ENCODE measurements at regions not wholly inside any gene's neighbourhood (a gene's known extent, or its start where the extent isn't known, plus 50 kb on each side); places are given as distances from the start of the nearest gene placed in this dataset.
"Not testable (repeated sequence)": the region's sequence is repeated elsewhere in the genome, so short reads cannot be mapped to it uniquely, and the experiment has no call there.

GRCh38 chr16:88192601-88193000 is 190.2 kb upstream of the ZNF469 start:
- H4K20me1 ChIP-seq = no peaks in the 10 kb centered on the region
- no peak for TF ChIP-seq Cebpa-rat (IDR thresholded peaks at IDR 0.05)
- peaks cover 23% of the 10 kb centered on the region for H3K4me1 ChIP-seq
- H3K4me3 ChIP-seq = no peak overlapping the region
- H3K9ac ChIP-seq = no peak overlapping the region
- no peak overlapping the region for H3K27ac ChIP-seq
- H3K9me3 ChIP-seq = 0 out of 2 replicates have a peak, but pooled peaks cover 6% of the 10 kb centered on the region
- no peak overlapping the region for H3K4me2 ChIP-seq
- H3K27me3 ChIP-seq = no peaks in the 10 kb centered on the region
- H3K36me3 ChIP-seq = no peaks in the 10 kb centered on the region

GRCh38 chr16:88193706-88194396 is 188.9 kb upstream of the ZNF469 start:
- H4K20me1 ChIP-seq, H3K36me3 ChIP-seq, H3K4me3 ChIP-seq, H3K9ac ChIP-seq, H3K27ac ChIP-seq, H3K27me3 ChIP-seq, H3K9me3 ChIP-seq: not testable (repeated sequence)
- H3K4me1 ChIP-seq = peaks cover 30% of the 10 kb centered on the region
- H3K4me2 ChIP-seq = peak overlapping the region; percentile 55; the same call in 1 of the 2 replicates

GRCh38 chr16:88194397-88195268 is 188.1 kb upstream of the ZNF469 start:
- Histone ChIP-seq H3K9ac (no peak overlapping the region), H3K9me3 (no peaks in the 10 kb centered on the region), H3K27me3 (no peaks in the 10 kb centered on the region), H3K4me3 (no peak overlapping the region), H3K4me2 (peak overlapping the region; percentile 55), H4K20me1 (no peaks in the 10 kb centered on the region), H3K4me1 (peaks cover 30% of the 10 kb centered on the region), H3K27ac (no peak overlapping the region), H3K36me3 (no peaks in the 10 kb centered on the region)
- no peak for TF ChIP-seq Cebpa-rat (IDR thresholded peaks at IDR 0.05)

DNA sequence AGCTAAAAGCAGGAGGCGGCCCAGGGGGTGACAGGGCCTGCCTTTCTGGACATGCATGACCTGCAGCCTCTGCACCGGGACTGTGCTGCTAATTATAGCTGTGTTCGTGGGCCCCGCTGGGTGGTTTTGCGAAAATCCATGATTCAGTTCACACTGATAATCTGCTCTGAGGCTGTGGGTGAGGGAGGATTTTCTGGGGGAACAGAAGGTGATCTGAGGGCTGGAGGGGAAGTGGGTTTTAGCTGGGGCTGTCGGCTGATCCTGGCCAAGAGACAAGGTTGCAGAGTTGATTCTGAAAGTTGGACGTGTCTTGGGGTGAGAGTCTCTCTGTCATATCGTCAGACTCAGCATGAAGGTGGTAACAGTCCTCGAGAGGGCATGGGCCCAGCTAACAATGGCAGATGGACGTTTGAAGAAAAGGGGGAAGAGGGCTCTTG is 187.5 kb upstream of the ZNF469 start:
- no peak overlapping the region for H3K9ac ChIP-seq
- TF ChIP-seq Cebpa-rat (IDR thresholded peaks at IDR 0.05) = no peak
- H3K4me1 ChIP-seq = peaks cover 35% of the 10 kb centered on the region
- H3K9me3 ChIP-seq = no peaks in the 10 kb centered on the region
- no peak overlapping the region for H3K27ac ChIP-seq
- H3K4me2 ChIP-seq = peak overlapping the region; percentile 55
- no peaks in the 10 kb centered on the region for H4K20me1 ChIP-seq
- no peak overlapping the region for H3K4me3 ChIP-seq
- H3K36me3 ChIP-seq = no peaks in the 10 kb centered on the region
- H3K27me3 ChIP-seq = no peaks in the 10 kb centered on the region

DNA sequence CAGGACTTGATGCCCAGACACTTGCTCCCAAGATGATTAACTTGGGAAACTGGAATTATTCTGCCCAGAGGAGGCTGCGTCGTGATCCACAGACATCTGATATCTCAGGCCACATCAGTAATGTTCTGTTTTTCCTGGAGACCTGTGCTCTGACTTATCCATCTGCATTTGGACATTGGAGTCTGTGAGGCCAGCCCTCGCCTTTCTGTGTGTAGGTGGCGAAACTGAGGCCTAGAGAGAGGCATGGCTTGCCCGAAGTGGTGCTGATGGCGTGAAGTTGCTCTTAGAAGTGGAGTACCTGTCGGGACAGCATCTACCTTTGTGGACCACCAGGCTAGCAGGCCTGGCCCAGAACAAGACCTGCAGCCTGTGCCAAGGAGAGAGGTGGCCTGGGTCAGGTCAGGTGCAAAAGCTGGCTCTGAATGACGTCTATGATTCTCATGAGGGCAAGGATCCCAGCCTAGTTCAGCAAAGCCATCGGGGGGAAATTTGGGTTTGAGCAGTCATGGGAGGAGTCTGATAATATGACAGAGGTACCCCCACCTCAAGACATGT is 186.8 kb upstream of the ZNF469 start:
- Histone ChIP-seq H3K27me3 (no peaks in the 10 kb centered on the region), H3K9ac (no peak overlapping the region), H4K20me1 (no peaks in the 10 kb centered on the region), H3K36me3 (no peaks in the 10 kb centered on the region), H3K9me3 (no peaks in the 10 kb centered on the region), H3K27ac (no peak overlapping the region), H3K4me2 (peak overlapping the region; percentile 55), H3K4me1 (peaks cover 41% of the 10 kb centered on the region), H3K4me3 (no peak overlapping the region)
- TF ChIP-seq Cebpa-rat (IDR thresholded peaks at IDR 0.05) = no peak

DNA sequence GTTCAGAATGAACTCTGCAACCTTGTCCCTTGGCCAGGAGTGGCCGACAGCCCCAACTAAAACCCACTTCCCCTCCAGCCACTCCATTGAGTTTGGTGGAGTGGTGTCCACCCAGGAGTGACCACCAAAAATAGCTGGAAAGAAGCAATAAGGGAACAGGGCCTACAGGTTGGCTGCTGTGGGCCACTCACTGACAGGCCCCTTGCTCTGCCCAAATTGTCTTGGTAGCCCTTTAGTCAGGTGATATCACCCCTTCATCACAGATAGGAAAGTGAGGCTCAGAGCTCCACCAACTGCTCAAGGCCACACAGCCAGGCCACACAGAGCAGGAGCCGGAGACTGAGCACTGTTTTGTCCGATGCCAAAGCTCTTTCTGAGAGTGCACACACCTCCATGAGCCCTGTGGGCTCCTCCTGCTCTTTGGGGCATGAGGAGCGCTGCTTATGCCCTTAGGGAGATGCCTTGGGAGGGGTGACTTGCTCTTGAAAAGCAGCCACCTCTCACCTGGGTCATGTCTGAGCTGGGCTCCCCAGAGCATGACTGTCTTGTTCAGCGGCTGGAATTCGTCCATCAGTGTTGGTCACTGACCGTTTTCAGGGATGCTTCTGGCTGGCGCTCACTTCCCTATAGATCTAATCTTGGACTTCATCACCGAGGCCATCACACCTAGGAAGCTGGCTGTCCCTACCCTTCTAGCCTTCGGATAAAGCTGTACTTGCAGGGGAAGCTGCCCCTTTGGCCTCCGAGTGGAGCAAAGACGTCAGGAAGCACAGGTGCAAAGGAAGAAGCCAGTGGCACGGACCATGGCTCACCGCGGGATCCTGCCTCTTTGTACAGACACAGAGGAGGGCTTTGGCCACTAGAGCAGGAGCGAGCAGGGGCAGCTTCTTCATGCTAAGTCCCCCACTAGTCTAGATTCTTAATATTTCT is 186.0 kb upstream of the ZNF469 start:
- Histone ChIP-seq H3K9ac (no peak overlapping the region), H3K9me3 (no peaks in the 10 kb centered on the region), H3K4me1 (peaks cover 41% of the 10 kb centered on the region), H3K4me3 (no peak overlapping the region), H3K36me3 (no peaks in the 10 kb centered on the region), H3K27me3 (no peaks in the 10 kb centered on the region), H4K20me1 (no peaks in the 10 kb centered on the region), H3K4me2 (peak overlapping the region; percentile 55; the same call in 1 of the 2 replicates), H3K27ac (no peak overlapping the region)
- TF ChIP-seq Cebpa-rat (IDR thresholded peaks at IDR 0.05) = no peak

DNA sequence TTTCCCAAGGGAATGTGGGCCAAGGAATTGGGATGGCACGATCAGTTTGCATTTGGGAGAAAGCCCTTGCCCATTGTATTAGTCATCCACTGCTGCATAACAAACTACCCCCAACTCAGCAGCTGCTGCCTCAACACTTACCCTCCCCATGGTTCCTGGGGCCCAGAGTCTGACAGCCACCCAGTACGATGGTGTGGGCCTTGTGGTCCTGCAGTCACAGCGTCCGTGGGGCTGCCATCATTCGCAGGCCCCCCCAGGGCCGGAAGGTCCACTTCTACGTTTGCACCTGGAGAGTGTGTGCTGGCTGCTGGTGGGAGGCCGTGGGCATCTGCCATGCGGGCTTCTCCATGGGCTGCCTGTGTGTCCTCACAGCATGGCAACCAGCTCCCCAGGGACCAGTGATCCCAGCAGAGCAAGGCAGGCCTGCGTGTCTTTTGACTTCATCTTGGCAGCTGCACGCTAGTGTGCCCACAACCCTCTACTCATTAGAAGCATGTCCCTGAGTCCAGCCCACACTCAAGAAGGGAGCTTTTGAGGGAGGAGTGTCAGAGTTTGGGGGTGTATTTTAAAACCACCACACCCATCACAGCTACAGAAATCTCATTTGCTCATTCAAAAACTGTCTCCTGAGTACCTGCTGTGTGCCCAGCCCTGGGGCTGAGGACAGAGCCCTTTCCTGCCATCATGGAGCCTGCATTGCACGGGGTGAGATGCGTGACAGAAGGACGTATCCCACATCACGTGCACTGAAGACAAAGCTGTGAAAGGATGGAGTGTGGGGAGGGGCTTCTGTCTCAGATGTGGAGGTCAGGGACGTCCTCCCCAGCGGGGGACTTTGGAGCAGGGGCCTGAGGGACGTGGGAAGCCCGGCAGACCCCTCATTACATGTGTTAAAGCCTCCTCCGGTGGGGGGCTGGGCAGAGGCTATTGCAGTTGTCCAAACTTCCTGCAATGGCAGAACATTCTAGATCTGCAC is 185.0 kb upstream of the ZNF469 start:
- no peaks in the 10 kb centered on the region for H3K36me3 ChIP-seq
- no peaks in the 10 kb centered on the region for H3K9me3 ChIP-seq
- H3K4me3 ChIP-seq = no peak overlapping the region
- peaks cover 41% of the 10 kb centered on the region for H3K4me1 ChIP-seq
- no peaks in the 10 kb centered on the region for H4K20me1 ChIP-seq
- peak overlapping the region; percentile 59 for H3K4me2 ChIP-seq
- H3K9ac ChIP-seq = no peak overlapping the region
- H3K27me3 ChIP-seq = no peaks in the 10 kb centered on the region
- no peak for TF ChIP-seq Cebpa-rat (IDR thresholded peaks at IDR 0.05)
- no peak overlapping the region for H3K27ac ChIP-seq

GRCh38 chr16:88198457-88199295 is 184.1 kb upstream of the ZNF469 start:
- H3K36me3 ChIP-seq, H4K20me1 ChIP-seq, H3K9me3 ChIP-seq, H3K27ac ChIP-seq, H3K9ac ChIP-seq, H3K4me3 ChIP-seq, H3K27me3 ChIP-seq: not testable (repeated sequence)
- H3K4me1 ChIP-seq = peaks cover 41% of the 10 kb centered on the region
- peak overlapping the region; percentile 59; the same call in 1 of the 2 replicates for H3K4me2 ChIP-seq

GRCh38 chr16:88199296-88200153 is 183.2 kb upstream of the ZNF469 start:
- not testable (repeated sequence) for H3K4me3 ChIP-seq, H4K20me1 ChIP-seq, H3K36me3 ChIP-seq, H3K9me3 ChIP-seq, H3K27me3 ChIP-seq, H3K4me2 ChIP-seq, H3K9ac ChIP-seq, H3K27ac ChIP-seq
- H3K4me1 ChIP-seq = peaks cover 37% of the 10 kb centered on the region

GRCh38 chr16:88200154-88200895 is 182.4 kb upstream of the ZNF469 start:
- peak overlapping the region; percentile 56 for H3K4me2 ChIP-seq
- H3K9ac ChIP-seq = not testable (repeated sequence)

More at GRCh38 chr16:88200154-88200895, 182.4 kb upstream of the ZNF469 start:
- not testable (repeated sequence) for H3K9me3 ChIP-seq, H4K20me1 ChIP-seq, H3K27me3 ChIP-seq, H3K36me3 ChIP-seq, H3K4me3 ChIP-seq, H3K27ac ChIP-seq
- peaks cover 30% of the 10 kb centered on the region for H3K4me1 ChIP-seq
